WTC11 (cell line): ENCODE measurements at regions not wholly inside any gene's neighbourhood (a gene's known extent, or its start where the extent isn't known, plus 50 kb on each side); places are given as distances from the start of the nearest gene placed in this dataset.

Source experiments
- ATAC-seq: fragments of 200-7000 bp; cut with Tn5 transposase; 2 replicates; pipeline ENCODE4 v1.10.0; 2021; ENCODE audit warnings: mild to moderate bottlenecking, moderate library complexity
- CTCF ChIA-PET: fragments of 300-600 bp; sonication (Branson Sonifier 250); formaldehyde crosslinking; loops from one replicate; lab custom pipeline; 2021; ENCODE audit warnings: antibody characterized with exemption; lab: Charles Lee
- POLR2A ChIA-PET: fragments of 350-600 bp; sonication (Branson Sonifier 250); formaldehyde crosslinking; loops from one replicate; lab custom pipeline; 2021; ENCODE audit warnings: antibody characterized with exemption; lab: Charles Lee
- DNase-seq: peaks from one replicate; pipeline ENCODE4 v3.0.0; 2021; ENCODE audit warnings: low spot score
- H3K27ac Mint-ChIP-seq: 2 replicates; pipeline ENCODE4 v1.8.0; 2021; ENCODE audit warnings: mixed read lengths
- H3K27me3 Mint-ChIP-seq: 2 replicates; pipeline ENCODE4 v1.8.0; 2021; ENCODE audit warnings: low read depth, mild to moderate bottlenecking, moderate library complexity, mixed read lengths
- H3K36me3 Mint-ChIP-seq: 2 replicates; pipeline ENCODE4 v1.8.0; 2021; ENCODE audit warnings: mixed read lengths
- H3K4me1 Mint-ChIP-seq: 2 replicates; pipeline ENCODE4 v1.8.0; 2022; ENCODE audit warnings: mixed read lengths
- H3K4me3 Mint-ChIP-seq: 2 replicates; pipeline ENCODE4 v1.8.0; 2021; ENCODE audit warnings: mild to moderate bottlenecking, moderate library complexity, mixed read lengths
- H3K9me3 Mint-ChIP-seq: 2 replicates; pipeline ENCODE4 v1.8.0; 2021; ENCODE audit warnings: mixed read lengths
- ATF1 ChIP-seq: sonication (generic); formaldehyde crosslinking; IDR thresholded peaks from 2 replicates; pipeline ENCODE4 v1.8.1; 2023; ENCODE audit warnings: mild to moderate bottlenecking, moderate library complexity, missing genetic modification reagents
- CREM ChIP-seq: sonication (generic); formaldehyde crosslinking; IDR thresholded peaks from 2 replicates; pipeline ENCODE4 v1.8.1; 2022; ENCODE audit warnings: mild to moderate bottlenecking, missing genetic modification reagents, moderate library complexity
- ESRRA ChIP-seq: sonication (generic); formaldehyde crosslinking; IDR thresholded peaks from 2 replicates; pipeline ENCODE4 v1.8.1; 2022; ENCODE audit warnings: mild to moderate bottlenecking, missing genetic modification reagents, borderline replicate concordance
- ETV6 ChIP-seq: sonication (generic); formaldehyde crosslinking; IDR thresholded peaks from 2 replicates; pipeline ENCODE4 v1.8.1; 2022; ENCODE audit warnings: mild to moderate bottlenecking, missing genetic modification reagents
- FOXJ3 ChIP-seq: sonication (generic); formaldehyde crosslinking; IDR thresholded peaks from 2 replicates; pipeline ENCODE4 v1.9.0; 2021; ENCODE audit warnings: missing genetic modification reagents, mild to moderate bottlenecking, borderline replicate concordance
- GTF2I ChIP-seq: fragments of 250-450 bp; sonication (Bioruptor Pico); conservative IDR thresholded peaks from 2 replicates; pipeline ENCODE4 v1.4.0; 2021; ENCODE audit warnings: mild to moderate bottlenecking
- IRF1 ChIP-seq: sonication (generic); formaldehyde crosslinking; IDR thresholded peaks from 2 replicates; pipeline ENCODE4 v1.8.0; 2023; ENCODE audit warnings: missing genetic modification reagents
- KAT7 ChIP-seq: sonication (generic); formaldehyde crosslinking; IDR thresholded peaks from 2 replicates; pipeline ENCODE4 v1.8.1; 2023; ENCODE audit warnings: missing genetic modification reagents, mild to moderate bottlenecking, borderline replicate concordance
- MXD4 ChIP-seq: fragments of 250-450 bp; sonication (Bioruptor Pico); IDR thresholded peaks from 2 replicates; pipeline ENCODE4 v1.8.0; 2021; ENCODE audit warnings: mild to moderate bottlenecking, moderate library complexity, borderline replicate concordance
- NFATC4 ChIP-seq: fragments of 250-450 bp; sonication (Bioruptor Pico); IDR thresholded peaks from 2 replicates; pipeline ENCODE4 v1.9.0; 2021; ENCODE audit warnings: mild to moderate bottlenecking
- PRRX2 ChIP-seq: fragments of 250-450 bp; sonication (Bioruptor Pico); IDR thresholded peaks from 2 replicates; pipeline ENCODE4 v1.8.0; 2021; ENCODE audit warnings: mild to moderate bottlenecking
- SOX15 ChIP-seq: fragments of 250-450 bp; sonication (Bioruptor Pico); IDR thresholded peaks from 2 replicates; pipeline ENCODE4 v1.9.0; 2021; ENCODE audit warnings: mild to moderate bottlenecking
- ZBTB43 ChIP-seq: sonication (generic); formaldehyde crosslinking; IDR thresholded peaks from 2 replicates; pipeline ENCODE4 v1.8.1; 2023; ENCODE audit warnings: mild to moderate bottlenecking, missing genetic modification reagents
- ZNF317 ChIP-seq: sonication (generic); formaldehyde crosslinking; IDR thresholded peaks from 2 replicates; pipeline ENCODE4 v1.8.1; 2023; ENCODE audit warnings: low read depth, mild to moderate bottlenecking, moderate library complexity, missing genetic modification reagents, borderline replicate concordance
- TF ChIP-seq, protein P1 (sequence below): sonication (generic); formaldehyde crosslinking; conservative IDR thresholded peaks from 2 replicates; pipeline ENCODE4 v1.8.1; 2023; ENCODE audit warnings: mild to moderate bottlenecking, low read depth, missing genetic modification reagents, moderate library complexity
- TF ChIP-seq, protein P2 (sequence below): sonication (generic); formaldehyde crosslinking; IDR thresholded peaks from 2 replicates; pipeline ENCODE4 v1.8.0; 2022; ENCODE audit warnings: mild to moderate bottlenecking, missing genetic modification reagents
- TF ChIP-seq, protein P3 (sequence below): sonication (generic); formaldehyde crosslinking; IDR thresholded peaks from 2 replicates; pipeline ENCODE4 v1.8.1; 2023; ENCODE audit warnings: mild to moderate bottlenecking, missing genetic modification reagents, moderate library complexity
- TF ChIP-seq, protein P4 (sequence below): sonication (generic); formaldehyde crosslinking; IDR thresholded peaks from 2 replicates; pipeline ENCODE4 v1.8.1; 2023; ENCODE audit warnings: mild to moderate bottlenecking, missing genetic modification reagents
- TF ChIP-seq, protein P5 (sequence below): fragments of 200-600 bp; IDR thresholded peaks from 2 replicates; pipeline ENCODE4 v1.8.0; 2022; ENCODE audit warnings: antibody characterized with exemption
- TF ChIP-seq, protein P6 (sequence below): fragments of 250-450 bp; sonication (Bioruptor Pico); conservative IDR thresholded peaks from 2 replicates; pipeline ENCODE4 v1.9.0; 2021; ENCODE audit warnings: mild to moderate bottlenecking

- ATAC-seq, result no peak
- CTCF ChIA-PET, result no interaction called here
- no peak for DNase-seq
- no peaks in the 10 kb centered on the region for H3K27me3 Mint-ChIP-seq
- TF ChIP-seq IRF1 (CRISPR knock-in tag), result no peak
- TF ChIP-seq MXD4 (CRISPR knock-in tag), result no peak
- TF ChIP-seq KAT7 (CRISPR knock-in tag), result no peak
- TF ChIP-seq, protein P1, sequence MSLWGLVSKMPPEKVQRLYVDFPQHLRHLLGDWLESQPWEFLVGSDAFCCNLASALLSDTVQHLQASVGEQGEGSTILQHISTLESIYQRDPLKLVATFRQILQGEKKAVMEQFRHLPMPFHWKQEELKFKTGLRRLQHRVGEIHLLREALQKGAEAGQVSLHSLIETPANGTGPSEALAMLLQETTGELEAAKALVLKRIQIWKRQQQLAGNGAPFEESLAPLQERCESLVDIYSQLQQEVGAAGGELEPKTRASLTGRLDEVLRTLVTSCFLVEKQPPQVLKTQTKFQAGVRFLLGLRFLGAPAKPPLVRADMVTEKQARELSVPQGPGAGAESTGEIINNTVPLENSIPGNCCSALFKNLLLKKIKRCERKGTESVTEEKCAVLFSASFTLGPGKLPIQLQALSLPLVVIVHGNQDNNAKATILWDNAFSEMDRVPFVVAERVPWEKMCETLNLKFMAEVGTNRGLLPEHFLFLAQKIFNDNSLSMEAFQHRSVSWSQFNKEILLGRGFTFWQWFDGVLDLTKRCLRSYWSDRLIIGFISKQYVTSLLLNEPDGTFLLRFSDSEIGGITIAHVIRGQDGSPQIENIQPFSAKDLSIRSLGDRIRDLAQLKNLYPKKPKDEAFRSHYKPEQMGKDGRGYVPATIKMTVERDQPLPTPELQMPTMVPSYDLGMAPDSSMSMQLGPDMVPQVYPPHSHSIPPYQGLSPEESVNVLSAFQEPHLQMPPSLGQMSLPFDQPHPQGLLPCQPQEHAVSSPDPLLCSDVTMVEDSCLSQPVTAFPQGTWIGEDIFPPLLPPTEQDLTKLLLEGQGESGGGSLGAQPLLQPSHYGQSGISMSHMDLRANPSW (CRISPR knock-in tag), result no peak
- TF ChIP-seq, protein P2, sequence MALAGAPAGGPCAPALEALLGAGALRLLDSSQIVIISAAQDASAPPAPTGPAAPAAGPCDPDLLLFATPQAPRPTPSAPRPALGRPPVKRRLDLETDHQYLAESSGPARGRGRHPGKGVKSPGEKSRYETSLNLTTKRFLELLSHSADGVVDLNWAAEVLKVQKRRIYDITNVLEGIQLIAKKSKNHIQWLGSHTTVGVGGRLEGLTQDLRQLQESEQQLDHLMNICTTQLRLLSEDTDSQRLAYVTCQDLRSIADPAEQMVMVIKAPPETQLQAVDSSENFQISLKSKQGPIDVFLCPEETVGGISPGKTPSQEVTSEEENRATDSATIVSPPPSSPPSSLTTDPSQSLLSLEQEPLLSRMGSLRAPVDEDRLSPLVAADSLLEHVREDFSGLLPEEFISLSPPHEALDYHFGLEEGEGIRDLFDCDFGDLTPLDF, result no peak
- TF ChIP-seq ESRRA, result no peak
- TF ChIP-seq SOX15 (CRISPR knock-in tag), result no peak
- TF ChIP-seq, protein P3, sequence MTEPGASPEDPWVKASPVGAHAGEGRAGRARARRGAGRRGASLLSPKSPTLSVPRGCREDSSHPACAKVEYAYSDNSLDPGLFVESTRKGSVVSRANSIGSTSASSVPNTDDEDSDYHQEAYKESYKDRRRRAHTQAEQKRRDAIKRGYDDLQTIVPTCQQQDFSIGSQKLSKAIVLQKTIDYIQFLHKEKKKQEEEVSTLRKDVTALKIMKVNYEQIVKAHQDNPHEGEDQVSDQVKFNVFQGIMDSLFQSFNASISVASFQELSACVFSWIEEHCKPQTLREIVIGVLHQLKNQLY (CRISPR knock-in tag), result no peak
- TF ChIP-seq PRRX2, result no peak
- no peak for TF ChIP-seq ZBTB43
- no peak for TF ChIP-seq FOXJ3 (CRISPR knock-in tag)
- TF ChIP-seq CREM, result no peak
- TF ChIP-seq, protein P4, sequence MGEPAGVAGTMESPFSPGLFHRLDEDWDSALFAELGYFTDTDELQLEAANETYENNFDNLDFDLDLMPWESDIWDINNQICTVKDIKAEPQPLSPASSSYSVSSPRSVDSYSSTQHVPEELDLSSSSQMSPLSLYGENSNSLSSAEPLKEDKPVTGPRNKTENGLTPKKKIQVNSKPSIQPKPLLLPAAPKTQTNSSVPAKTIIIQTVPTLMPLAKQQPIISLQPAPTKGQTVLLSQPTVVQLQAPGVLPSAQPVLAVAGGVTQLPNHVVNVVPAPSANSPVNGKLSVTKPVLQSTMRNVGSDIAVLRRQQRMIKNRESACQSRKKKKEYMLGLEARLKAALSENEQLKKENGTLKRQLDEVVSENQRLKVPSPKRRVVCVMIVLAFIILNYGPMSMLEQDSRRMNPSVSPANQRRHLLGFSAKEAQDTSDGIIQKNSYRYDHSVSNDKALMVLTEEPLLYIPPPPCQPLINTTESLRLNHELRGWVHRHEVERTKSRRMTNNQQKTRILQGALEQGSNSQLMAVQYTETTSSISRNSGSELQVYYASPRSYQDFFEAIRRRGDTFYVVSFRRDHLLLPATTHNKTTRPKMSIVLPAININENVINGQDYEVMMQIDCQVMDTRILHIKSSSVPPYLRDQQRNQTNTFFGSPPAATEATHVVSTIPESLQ, result no peak
- TF ChIP-seq ATF1 (CRISPR knock-in tag), result no peak
- TF ChIP-seq, protein P5, sequence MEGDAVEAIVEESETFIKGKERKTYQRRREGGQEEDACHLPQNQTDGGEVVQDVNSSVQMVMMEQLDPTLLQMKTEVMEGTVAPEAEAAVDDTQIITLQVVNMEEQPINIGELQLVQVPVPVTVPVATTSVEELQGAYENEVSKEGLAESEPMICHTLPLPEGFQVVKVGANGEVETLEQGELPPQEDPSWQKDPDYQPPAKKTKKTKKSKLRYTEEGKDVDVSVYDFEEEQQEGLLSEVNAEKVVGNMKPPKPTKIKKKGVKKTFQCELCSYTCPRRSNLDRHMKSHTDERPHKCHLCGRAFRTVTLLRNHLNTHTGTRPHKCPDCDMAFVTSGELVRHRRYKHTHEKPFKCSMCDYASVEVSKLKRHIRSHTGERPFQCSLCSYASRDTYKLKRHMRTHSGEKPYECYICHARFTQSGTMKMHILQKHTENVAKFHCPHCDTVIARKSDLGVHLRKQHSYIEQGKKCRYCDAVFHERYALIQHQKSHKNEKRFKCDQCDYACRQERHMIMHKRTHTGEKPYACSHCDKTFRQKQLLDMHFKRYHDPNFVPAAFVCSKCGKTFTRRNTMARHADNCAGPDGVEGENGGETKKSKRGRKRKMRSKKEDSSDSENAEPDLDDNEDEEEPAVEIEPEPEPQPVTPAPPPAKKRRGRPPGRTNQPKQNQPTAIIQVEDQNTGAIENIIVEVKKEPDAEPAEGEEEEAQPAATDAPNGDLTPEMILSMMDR, result no peak
- TF ChIP-seq ZNF317 (CRISPR knock-in tag), result no peak
- TF ChIP-seq GTF2I, result no peak
- TF ChIP-seq NFATC4 (CRISPR knock-in tag), result no peak
- TF ChIP-seq, protein P6, sequence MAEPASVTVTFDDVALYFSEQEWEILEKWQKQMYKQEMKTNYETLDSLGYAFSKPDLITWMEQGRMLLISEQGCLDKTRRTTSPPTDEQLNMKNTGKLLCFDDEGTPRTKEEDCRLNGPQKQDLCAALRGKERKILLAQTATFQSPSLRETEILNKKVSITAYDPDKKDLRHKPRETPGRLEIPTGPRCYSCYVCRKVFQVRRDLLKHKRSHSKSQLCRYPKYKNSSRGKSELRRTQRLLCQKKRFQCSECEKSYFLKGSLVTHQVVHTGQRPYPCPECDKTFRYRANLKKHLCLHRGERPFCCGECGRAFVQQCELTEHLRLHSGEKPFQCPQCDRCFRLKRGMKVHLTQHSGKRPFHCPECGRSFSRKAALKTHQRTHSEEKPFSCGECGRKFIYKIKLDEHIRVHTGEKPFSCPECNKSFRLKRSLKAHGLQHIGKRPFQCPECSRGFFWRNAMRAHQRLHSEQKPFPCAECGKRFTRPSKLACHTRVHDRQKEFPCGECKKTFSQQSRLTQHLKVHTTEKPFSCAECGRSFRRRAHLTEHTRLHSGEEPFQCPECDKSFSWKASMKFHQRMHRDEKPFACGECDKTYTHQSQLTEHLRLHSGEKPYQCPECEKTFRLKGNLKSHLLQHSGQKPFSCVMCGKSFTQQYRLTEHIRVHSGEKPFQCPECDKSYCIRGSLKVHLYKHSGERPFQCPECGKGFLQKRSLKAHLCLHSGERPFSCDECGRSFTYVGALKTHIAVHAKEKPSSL (CRISPR knock-in tag), result no peak
- no peak for TF ChIP-seq ETV6 (CRISPR knock-in tag)
- H3K36me3 Mint-ChIP-seq, result no peaks in the 10 kb centered on the region
- H3K9me3 Mint-ChIP-seq, result peaks cover 25% of the 10 kb centered on the region
- H3K4me3 Mint-ChIP-seq, result no peak overlapping the region
- no peaks in the 10 kb centered on the region for H3K4me1 Mint-ChIP-seq
- no peak overlapping the region for H3K27ac Mint-ChIP-seq
- POLR2A ChIA-PET, result no interaction called here
Measured at GRCh38 chr4:20109391-20109790, 142.3 kb upstream of the SLIT2 start.
